HG03354 (cell line): ENCODE measurements at regions not wholly inside any gene's neighbourhood (a gene's known extent, or its start where the extent isn't known, plus 50 kb on each side); places are given as distances from the start of the nearest gene placed in this dataset.

Experiments
- ATAC-seq: cut with Tn5 transposase; IDR thresholded peaks from one replicate; pipeline ENCODE4 v1.9.1; 2021; ENCODE audit warnings: mild to moderate bottlenecking; ENCODE audit not compliant: unreplicated experiment, poor library complexity, severe bottlenecking

GRCh38 chr5:27742805-27743204 lies 704.4 kb upstream of the CDH9 start:
- no peak for ATAC-seq

- no peak for ATAC-seq
Measured at GRCh38 chr5:27734838-27735237, 696.5 kb upstream of the CDH9 start.

GRCh38 chr5:27733237-27733636 lies 694.9 kb upstream of the CDH9 start:
- no peak for ATAC-seq

GRCh38 chr5:27727254-27727653 lies 688.9 kb upstream of the CDH9 start:
- no peak for ATAC-seq

GRCh38 chr5:27722337-27722736 lies 684.0 kb upstream of the CDH9 start:
- no peak for ATAC-seq

- no peak for ATAC-seq
Measured at GRCh38 chr5:27708534-27708933, 670.1 kb upstream of the CDH9 start.

- no peak for ATAC-seq
Measured at GRCh38 chr5:27706832-27707231, 668.4 kb upstream of the CDH9 start.

- no peak for ATAC-seq
Measured at GRCh38 chr5:27705661-27706060, 667.3 kb upstream of the CDH9 start.

- ATAC-seq: no peak
Measured at GRCh38 chr5:27701931-27702903, 663.8 kb upstream of the CDH9 start.

- no peak for ATAC-seq
Measured at GRCh38 chr5:27700526-27700925, 662.1 kb upstream of the CDH9 start.

- ATAC-seq: no peak
Measured at GRCh38 chr5:27682600-27682999, 644.2 kb upstream of the CDH9 start.

GRCh38 chr5:27652505-27652904 lies 614.1 kb upstream of the CDH9 start:
- ATAC-seq: no peak

- ATAC-seq: no peak
Measured at GRCh38 chr5:27639005-27639612, 600.7 kb upstream of the CDH9 start.

GRCh38 chr5:27619982-27620381 lies 581.6 kb upstream of the CDH9 start:
- ATAC-seq: no peak

- ATAC-seq: no peak
Measured at GRCh38 chr5:27612161-27612560, 573.8 kb upstream of the CDH9 start.

GRCh38 chr5:27608992-27609391 lies 570.6 kb upstream of the CDH9 start:
- no peak for ATAC-seq

GRCh38 chr5:27598576-27598975 lies 560.2 kb upstream of the CDH9 start:
- no peak for ATAC-seq

- no peak for ATAC-seq
Measured at GRCh38 chr5:27594141-27594540, 555.8 kb upstream of the CDH9 start.

- ATAC-seq: no peak
Measured at GRCh38 chr5:27592231-27592630, 553.8 kb upstream of the CDH9 start.

GRCh38 chr5:27590503-27590902 lies 552.1 kb upstream of the CDH9 start:
- no peak for ATAC-seq

- no peak for ATAC-seq
Measured at GRCh38 chr5:27578279-27578678, 539.9 kb upstream of the CDH9 start.
